NB4 (cell line): ENCODE measurements at regions not wholly inside any gene's neighbourhood (a gene's known extent, or its start where the extent isn't known, plus 50 kb on each side); places are given as distances from the start of the nearest gene placed in this dataset.

Experiments
- CTCF ChIP-seq: IDR thresholded peaks from one replicate; pipeline ENCODE4 v1.5.1; 2012; ENCODE audit warnings: low read depth, low read length
- MAX ChIP-seq: IDR thresholded peaks from 2 replicates; pipeline ENCODE4 v1.6.1; 2011; ENCODE audit warnings: low read depth, low read length
- POLR2A ChIP-seq: IDR thresholded peaks from 2 replicates; pipeline ENCODE4 v1.6.1; 2011; ENCODE audit warnings: mild to moderate bottlenecking; ENCODE audit not compliant: insufficient read length; ENCODE audit errors: extremely low read depth

- no peak for TF ChIP-seq POLR2A
- TF ChIP-seq CTCF, result no peak
- TF ChIP-seq MAX, result no peak
Observed at GRCh38 chr2:146677280-146677679, 1167.5 kb upstream of the ACVR2A start.
